ENCODE measurements at regions not wholly inside any gene's neighbourhood (a gene's known extent, or its start where the extent isn't known, plus 50 kb on each side); places are given as distances from the start of the nearest gene placed in this dataset.
"Not testable (repeated sequence)": the region's sequence is repeated elsewhere in the genome, so short reads cannot be mapped to it uniquely, and the experiment has no call there.

GRCh38 chr1:241447031-241447644 is 72.4 kb downstream of the FH start:
- Histone ChIP-seq H3K4me1 (replicated peaks in 1 of 2) (peaks cover 0 to 8% of the 10 kb centered on the region in 2 donors), H3K4me3 (no peak overlapping the region), H3K27ac (no peak overlapping the region)
- in situ Hi-C loops (cut with MboI; ENCODE audit: low pct_unique_long_range_greater_than_20kb in 2 of 9, low sequenced_read_pairs in 9 of 9, unreplicated experiment in 9 of 9): no loop called here
- peak in 5 of 8 experiments; percentile 81 to 98 (median 89) for ATAC-seq (replicated peaks in 6 of 8)
- WGBS, 10 experiments: 14 to 50% (median 24%) methylated on average over 1 to 2 of the region's 2 CpGs; no CpG with 5 or more reads in 4 of the 10 experiments

- H3K4me3 ChIP-seq: no peak overlapping the region
- no peak for ATAC-seq (replicated peaks in 6 of 8)
- in situ Hi-C loops (cut with MboI; ENCODE audit: low pct_unique_long_range_greater_than_20kb in 2 of 9, low sequenced_read_pairs in 9 of 9, unreplicated experiment in 9 of 9): no loop called here
- no peak overlapping the region for H3K27ac ChIP-seq
- H3K4me1 ChIP-seq (replicated peaks in 1 of 2): peaks cover 0 to 8% of the 10 kb centered on the region in 2 donors
- 0 to 82% (median 29%) methylated on average over 1 to 3 of the region's 3 CpGs; no CpG with 5 or more reads in 1 of the 10 experiments for WGBS, 10 experiments
Measured at GRCh38 chr1:241444836-241445235, 74.7 kb downstream of the FH start.

- 14 to 100% (median 71%) methylated on average over 1 to 2 of the region's 2 CpGs; no CpG with 5 or more reads in 3 of the 10 experiments for WGBS, 10 experiments
- no peak overlapping the region for H3K27ac ChIP-seq
- no peak overlapping the region for H3K4me3 ChIP-seq
- in situ Hi-C loops (cut with MboI; ENCODE audit: low pct_unique_long_range_greater_than_20kb in 2 of 9, low sequenced_read_pairs in 9 of 9, unreplicated experiment in 9 of 9): no loop called here
- peaks cover 0 to 8% of the 10 kb centered on the region in 2 donors for H3K4me1 ChIP-seq (replicated peaks in 1 of 2)
- ATAC-seq (replicated peaks in 6 of 8): no peak
Measured at GRCh38 chr1:241443561-241443960, 76.0 kb downstream of the FH start.

GRCh38 chr1:241442686-241443085 is 76.9 kb downstream of the FH start:
- H3K4me3 ChIP-seq: no peak overlapping the region
- no peak overlapping the region for H3K27ac ChIP-seq
- ATAC-seq (replicated peaks in 6 of 8): no peak
- 28 to 100% (median 41%) methylated on average over 1 to 4 of the region's 4 CpGs; no CpG with 5 or more reads in 2 of the 10 experiments for WGBS, 10 experiments
- peaks cover 0 to 8% of the 10 kb centered on the region in 2 donors for H3K4me1 ChIP-seq (replicated peaks in 1 of 2)
- in situ Hi-C loops (cut with MboI; ENCODE audit: low pct_unique_long_range_greater_than_20kb in 2 of 9, low sequenced_read_pairs in 9 of 9, unreplicated experiment in 9 of 9): no loop called here

- no peak overlapping the region for H3K27ac ChIP-seq
- WGBS, 10 experiments: 0 to 100% (median 85%) methylated on average over 1 to 2 of the region's 2 CpGs; no CpG with 5 or more reads in 2 of the 10 experiments
- peaks cover 0 to 3% of the 10 kb centered on the region in 2 donors for H3K4me1 ChIP-seq (replicated peaks in 1 of 2)
- H3K4me3 ChIP-seq: no peak overlapping the region
- in situ Hi-C loops (cut with MboI; ENCODE audit: low pct_unique_long_range_greater_than_20kb in 2 of 9, low sequenced_read_pairs in 9 of 9, unreplicated experiment in 9 of 9): no loop called here
- no peak for ATAC-seq (replicated peaks in 6 of 8)
Measured at GRCh38 chr1:241440904-241441303, 78.7 kb downstream of the FH start.

- H3K27ac ChIP-seq; ATAC-seq (replicated peaks in 6 of 8); H3K4me1 ChIP-seq (replicated peaks in 1 of 2); H3K4me3 ChIP-seq; in situ Hi-C loops (cut with MboI; ENCODE audit: low pct_unique_long_range_greater_than_20kb in 2 of 9, low sequenced_read_pairs in 9 of 9, unreplicated experiment in 9 of 9): not testable (repeated sequence)
- 60 to 92% (median 60%) methylated on average over 1 to 2 of the region's 2 CpGs; no CpG with 5 or more reads in 7 of the 10 experiments for WGBS, 10 experiments
Measured at GRCh38 chr1:241438686-241439085, 80.9 kb downstream of the FH start.

GRCh38 chr1:241432241-241432640 is 75.2 kb upstream of the RGS7 start:
- 21 to 93% (median 65%) methylated on average over 1 to 4 of the region's 4 CpGs for WGBS, 10 experiments
- Histone ChIP-seq H3K4me3 (no peak overlapping the region), H3K4me1 (replicated peaks in 1 of 2) (no peaks in the 10 kb centered on the region), H3K27ac (no peak overlapping the region)
- in situ Hi-C loops (cut with MboI; ENCODE audit: low pct_unique_long_range_greater_than_20kb in 2 of 9, low sequenced_read_pairs in 9 of 9, unreplicated experiment in 9 of 9): no loop called here
- ATAC-seq (replicated peaks in 6 of 8): no peak

- H3K27ac ChIP-seq; H3K4me1 ChIP-seq (replicated peaks in 1 of 2); H3K4me3 ChIP-seq; in situ Hi-C loops (cut with MboI; ENCODE audit: low pct_unique_long_range_greater_than_20kb in 2 of 9, low sequenced_read_pairs in 9 of 9, unreplicated experiment in 9 of 9); ATAC-seq (replicated peaks in 6 of 8): not testable (repeated sequence)
- WGBS, 10 experiments: 28 to 100% (median 100%) methylated on average over 1 to 4 of the region's 4 CpGs; no CpG with 5 or more reads in 5 of the 10 experiments
Measured at GRCh38 chr1:241425091-241425490, 68.1 kb upstream of the RGS7 start.

- Histone ChIP-seq H3K4me3 (peak overlapping the region; percentile 40 to 51 (median 45)), H3K4me1 (replicated peaks in 1 of 2) (peaks cover 0 to 9% of the 10 kb centered on the region in 2 donors), H3K27ac (peak overlapping the region in 1 of 2 donors; percentile 21)
- no peak for ATAC-seq (replicated peaks in 6 of 8)
- in situ Hi-C loops (cut with MboI; ENCODE audit: low pct_unique_long_range_greater_than_20kb in 2 of 9, low sequenced_read_pairs in 9 of 9, unreplicated experiment in 9 of 9): no loop called here
- 0 to 100% (median 72%) methylated on average over 1 to 20 of the region's 21 CpGs; no CpG with 5 or more reads in 3 of the 10 experiments for WGBS, 10 experiments
Measured at GRCh38 chr1:241424480-241424971, 67.5 kb upstream of the RGS7 start.

GRCh38 chr1:241423541-241424479 is 66.8 kb upstream of the RGS7 start:
- H3K4me3 ChIP-seq: peak overlapping the region; percentile 40 to 51 (median 45)
- in situ Hi-C loops (cut with MboI; ENCODE audit: low pct_unique_long_range_greater_than_20kb in 2 of 9, low sequenced_read_pairs in 9 of 9, unreplicated experiment in 9 of 9): no loop called here
- peak; percentile 78 to 96 (median 94) for ATAC-seq (replicated peaks in 6 of 8)
- H3K4me1 ChIP-seq (replicated peaks in 1 of 2): peaks cover 0 to 9% of the 10 kb centered on the region in 2 donors
- 0 to 83% (median 6%) methylated on average over 1 to 14 of the region's 61 CpGs; no CpG with 5 or more reads in 1 of the 10 experiments for WGBS, 10 experiments
- peak overlapping the region in 1 of 2 donors; percentile 21 for H3K27ac ChIP-seq

GRCh38 chr1:241422470-241422869 is 65.5 kb upstream of the RGS7 start:
- Histone ChIP-seq H3K27ac (no peak overlapping the region), H3K4me3 (no peak overlapping the region), H3K4me1 (replicated peaks in 1 of 2) (peaks cover 0 to 12% of the 10 kb centered on the region in 2 donors)
- no peak for ATAC-seq (replicated peaks in 6 of 8)
- in situ Hi-C loops (cut with MboI; ENCODE audit: low pct_unique_long_range_greater_than_20kb in 2 of 9, low sequenced_read_pairs in 9 of 9, unreplicated experiment in 9 of 9): no loop called here
- 0 to 78% (median 70%) methylated on average over 2 to 6 of the region's 6 CpGs for WGBS, 10 experiments

- H3K27ac ChIP-seq: no peak overlapping the region
- 0 to 100% (median 94%) methylated on average over 1 to 3 of the region's 3 CpGs; no CpG with 5 or more reads in 1 of the 10 experiments for WGBS, 10 experiments
Measured at GRCh38 chr1:241419986-241420385, 63.0 kb upstream of the RGS7 start.

GRCh38 chr1:241417258-241417657 is 60.3 kb upstream of the RGS7 start:
- in situ Hi-C loops (cut with MboI; ENCODE audit: low pct_unique_long_range_greater_than_20kb in 2 of 9, low sequenced_read_pairs in 9 of 9, unreplicated experiment in 9 of 9): no loop called here
- peak in 5 of 8 experiments; percentile 27 to 84 (median 72) for ATAC-seq (replicated peaks in 6 of 8)
- peaks cover 4 to 17% of the 10 kb centered on the region in 2 donors for H3K4me1 ChIP-seq (replicated peaks in 1 of 2)
- 8 to 50% (median 30%) methylated on average over 1 of the region's 1 CpG; no CpG with 5 or more reads in 3 of the 10 experiments for WGBS, 10 experiments
- no peak overlapping the region for H3K4me3 ChIP-seq
- no peak overlapping the region for H3K27ac ChIP-seq

More at GRCh38 chr1:241419986-241420385, 63.0 kb upstream of the RGS7 start:
- H3K4me1 ChIP-seq (replicated peaks in 1 of 2): peaks cover 4 to 20% of the 10 kb centered on the region in 2 donors
- in situ Hi-C loops (cut with MboI; ENCODE audit: low pct_unique_long_range_greater_than_20kb in 2 of 9, low sequenced_read_pairs in 9 of 9, unreplicated experiment in 9 of 9): no loop called here
- ATAC-seq (replicated peaks in 6 of 8): no peak
- no peak overlapping the region for H3K4me3 ChIP-seq
